Retinal pigment epithelial cell (primary cell): ENCODE measurements at regions not wholly inside any gene's neighbourhood (a gene's known extent, or its start where the extent isn't known, plus 50 kb on each side); places are given as distances from the start of the nearest gene placed in this dataset.

Source experiments
- DNase-seq: peaks from one replicate; pipeline ENCODE4 v3.0.0-alpha.2; 2010; ENCODE audit warnings: low read depth
- H3K4me3 ChIP-seq: 2 replicates; pipeline ENCODE4 v1.5.1; 2011; ENCODE audit warnings: mild to moderate bottlenecking, low read length, control low read depth, moderate library complexity
- CTCF ChIP-seq: conservative IDR thresholded peaks from 2 replicates; pipeline ENCODE4 v1.5.1; 2011; ENCODE audit warnings: low read depth, low read length, control low read depth, inconsistent platforms

GRCh38 chr6:144855812-144856531, 570.8 kb downstream of the UTRN start:
- H3K4me3 ChIP-seq, result no peak overlapping the region
- DNase-seq, result no peak
- TF ChIP-seq CTCF, result no peak

GRCh38 chr6:144856622-144857021, 571.5 kb downstream of the UTRN start:
- no peak for TF ChIP-seq CTCF
- H3K4me3 ChIP-seq, result no peak overlapping the region
- no peak for DNase-seq

GRCh38 chr6:144857086-144857485, 572.0 kb downstream of the UTRN start:
- TF ChIP-seq CTCF, result no peak
- DNase-seq, result no peak
- H3K4me3 ChIP-seq, result no peak overlapping the region

- DNase-seq, result no peak
- H3K4me3 ChIP-seq, result no peak overlapping the region
- no peak for TF ChIP-seq CTCF
Measured at GRCh38 chr6:144862769-144863168, 577.6 kb downstream of the UTRN start.

GRCh38 chr6:144867761-144868160, 582.6 kb downstream of the UTRN start:
- no peak overlapping the region for H3K4me3 ChIP-seq
- no peak for DNase-seq
- TF ChIP-seq CTCF, result no peak

- DNase-seq, result no peak
- no peak overlapping the region for H3K4me3 ChIP-seq
- no peak for TF ChIP-seq CTCF
Measured at GRCh38 chr6:144870782-144871181, 585.6 kb downstream of the UTRN start.

- DNase-seq, result no peak
- TF ChIP-seq CTCF, result no peak
- H3K4me3 ChIP-seq, result no peak overlapping the region
Measured at GRCh38 chr6:144873623-144874378, 588.7 kb downstream of the UTRN start.
